Stomach (tissue), 8 donors: ENCODE measurements at regions not wholly inside any gene's neighbourhood (a gene's known extent, or its start where the extent isn't known, plus 50 kb on each side); places are given as distances from the start of the nearest gene placed in this dataset.

ENCODE experiments used
- DNase-seq, 2 donors: peaks; one replicate each; pipeline versions ENCODE4 v3.0.0 to v3.0.0-alpha.2; 2013 to 2019
- H3K27ac ChIP-seq, 5 donors: fragments of 200-600 bp in 4 of 5; sonication (generic) in 4 of 5; one replicate each; pipeline ENCODE4 v1.5.1; 2013 to 2019; ENCODE audit warnings: mild to moderate bottlenecking in 1 of 5, moderate library complexity in 1 of 5
- H3K27me3 ChIP-seq, 3 donors: fragments of 200-600 bp; sonication (generic); one replicate each; pipeline ENCODE4 v1.5.1; 2017 to 2019; ENCODE audit warnings: mixed run types in 1 of 3
- H3K36me3 ChIP-seq, 4 donors: fragments of 200-600 bp; sonication (generic); 1 replicate in 3 of 4; 2 replicates in 1 of 4; pipeline ENCODE4 v1.5.1; 2016 to 2019
- H3K4me1 ChIP-seq, 4 donors: fragments of 200-600 bp; sonication (generic); one replicate each; pipeline ENCODE4 v1.5.1; 2016 to 2019
- H3K4me3 ChIP-seq, 4 donors: fragments of 200-600 bp; sonication (generic) in 3 of 4; one replicate each; pipeline ENCODE4 v1.5.1; 2016 to 2019; ENCODE audit warnings: mild to moderate bottlenecking in 1 of 4
- H3K9me3 ChIP-seq, 4 donors: fragments of 200-600 bp; sonication (generic); one replicate each; pipeline ENCODE4 v1.5.1; 2016 to 2019
- EP300 ChIP-seq: sonication (generic); formaldehyde crosslinking; IDR thresholded peaks from one replicate; pipeline ENCODE4 v1.6.1; 2017; ENCODE audit warnings: antibody characterized with exemption
- POLR2A ChIP-seq, 4 donors: fragments of 450-650 bp; IDR thresholded peaks; one replicate each; pipeline ENCODE4 v1.6.1; 2016; ENCODE audit warnings: antibody characterized with exemption in 4 of 4, control low read depth in 2 of 4, mild to moderate bottlenecking in 1 of 4, moderate library complexity in 1 of 4
- POLR2AphosphoS5 ChIP-seq, 3 donors: sonication (generic); formaldehyde crosslinking; IDR thresholded peaks; one replicate each; pipeline ENCODE4 v1.6.1; 2016; ENCODE audit warnings: antibody characterized with exemption in 3 of 3
- WGBS, 5 donors: extraction: QIAGEN DNeasy Blood & Tissue Kit in 3 of 5; methylation state at CpG; one replicate each; pipeline versions ENCODE4 v1.1.5 to v1.1.7; 2013 to 2018; 5-methylcytosine and 5-hydroxymethylcytosine counted together
- intact Hi-C: fragments of 100-400 bp; cut with DNase I; formaldehyde crosslinking; loops from one replicate; pipeline ENCODE4 v1.15.1; 2023; ENCODE audit warnings: low total_unique reads
- TF ChIP-seq, protein P1 (sequence below), 7 experiments: fragments of 450-650 bp in 4 of 7; fragments of 200-600 bp in 3 of 7; sonication (generic) in 3 of 7; IDR thresholded peaks; one replicate each; pipeline ENCODE4 v1.5.1; 2016 to 2019; ENCODE audit warnings: antibody characterized with exemption in 7 of 7, control low read depth in 2 of 7, mild to moderate bottlenecking in 1 of 7
- donor health status: healthy with polysubstance abuse.
- donor health status: Bipolar disorder and iron deficiency.
- donor health status: healthy.

GRCh38 chr15:66865622-66866611 lies 163.9 kb downstream of the SMAD6 start:
- no peak for TF ChIP-seq EP300
- no peak for TF ChIP-seq POLR2A (IDR thresholded peaks at IDR 0.05)
- TF ChIP-seq, protein P1, sequence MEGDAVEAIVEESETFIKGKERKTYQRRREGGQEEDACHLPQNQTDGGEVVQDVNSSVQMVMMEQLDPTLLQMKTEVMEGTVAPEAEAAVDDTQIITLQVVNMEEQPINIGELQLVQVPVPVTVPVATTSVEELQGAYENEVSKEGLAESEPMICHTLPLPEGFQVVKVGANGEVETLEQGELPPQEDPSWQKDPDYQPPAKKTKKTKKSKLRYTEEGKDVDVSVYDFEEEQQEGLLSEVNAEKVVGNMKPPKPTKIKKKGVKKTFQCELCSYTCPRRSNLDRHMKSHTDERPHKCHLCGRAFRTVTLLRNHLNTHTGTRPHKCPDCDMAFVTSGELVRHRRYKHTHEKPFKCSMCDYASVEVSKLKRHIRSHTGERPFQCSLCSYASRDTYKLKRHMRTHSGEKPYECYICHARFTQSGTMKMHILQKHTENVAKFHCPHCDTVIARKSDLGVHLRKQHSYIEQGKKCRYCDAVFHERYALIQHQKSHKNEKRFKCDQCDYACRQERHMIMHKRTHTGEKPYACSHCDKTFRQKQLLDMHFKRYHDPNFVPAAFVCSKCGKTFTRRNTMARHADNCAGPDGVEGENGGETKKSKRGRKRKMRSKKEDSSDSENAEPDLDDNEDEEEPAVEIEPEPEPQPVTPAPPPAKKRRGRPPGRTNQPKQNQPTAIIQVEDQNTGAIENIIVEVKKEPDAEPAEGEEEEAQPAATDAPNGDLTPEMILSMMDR (IDR thresholded peaks at IDR 0.05) = no peak
- TF ChIP-seq POLR2AphosphoS5 (IDR thresholded peaks at IDR 0.05) = no peak
- Histone ChIP-seq H3K36me3 (peaks cover 0 to 4% (median 0%) of the 10 kb centered on the region in 4 donors), H3K4me1 (peaks cover 0 to 9% (median 4%) of the 10 kb centered on the region in 4 donors), H3K9me3 (no peaks in the 10 kb centered on the region), H3K4me3 (no peak overlapping the region), H3K27me3 (no peaks in the 10 kb centered on the region), H3K27ac (no peak overlapping the region)
- 80 to 87% (median 84%) methylated on average over 15 of the region's 15 CpGs for WGBS, 5 donors
- intact Hi-C loops = no loop called here
- DNase-seq = peak; percentile 24 to 69

GRCh38 chr15:66866656-66867055 lies 164.6 kb downstream of the SMAD6 start:
- no peak for TF ChIP-seq EP300
- no peak for TF ChIP-seq POLR2A (IDR thresholded peaks at IDR 0.05)
- no peak for TF ChIP-seq POLR2AphosphoS5 (IDR thresholded peaks at IDR 0.05)
- TF ChIP-seq, protein P1 (IDR thresholded peaks at IDR 0.05) = no peak
- intact Hi-C loops = no loop called here
- Histone ChIP-seq H3K27ac (no peak overlapping the region), H3K9me3 (no peaks in the 10 kb centered on the region), H3K4me3 (no peak overlapping the region), H3K36me3 (peaks cover 0 to 4% (median 0%) of the 10 kb centered on the region in 4 donors), H3K27me3 (no peaks in the 10 kb centered on the region), H3K4me1 (peaks cover 0 to 9% (median 4%) of the 10 kb centered on the region in 4 donors)
- no peak for DNase-seq
- WGBS, 5 donors = 79 to 93% (median 89%) methylated on average over 6 of the region's 6 CpGs

DNA sequence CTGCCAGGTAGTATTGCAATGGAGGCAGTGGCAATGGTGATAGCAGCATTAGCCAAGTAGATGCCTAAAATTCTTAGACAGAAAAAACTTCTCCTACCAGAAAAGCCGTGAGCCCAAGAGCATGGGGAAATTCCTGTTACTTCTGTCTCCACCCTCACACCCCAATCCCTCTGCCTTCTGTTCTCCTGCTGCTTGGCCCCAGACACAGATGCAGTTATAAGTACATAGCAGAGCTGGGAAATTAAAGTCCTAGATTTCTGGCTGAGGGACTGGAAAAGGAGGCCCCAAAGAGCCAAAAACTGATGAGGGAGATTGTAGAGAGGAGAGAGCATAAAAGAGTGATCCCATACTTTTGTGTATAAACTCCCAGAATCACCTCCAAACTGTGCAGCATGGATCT lies 166.9 kb downstream of the SMAD6 start:
- Histone ChIP-seq H3K27me3 (no peaks in the 10 kb centered on the region), H3K36me3 (peaks cover 0 to 4% (median 0%) of the 10 kb centered on the region in 4 donors), H3K4me1 (no peaks in the 10 kb centered on the region), H3K4me3 (no peak overlapping the region), H3K9me3 (no peaks in the 10 kb centered on the region), H3K27ac (no peak overlapping the region)
- no peak for TF ChIP-seq EP300
- TF ChIP-seq POLR2AphosphoS5 (IDR thresholded peaks at IDR 0.05) = no peak
- no peak for TF ChIP-seq POLR2A (IDR thresholded peaks at IDR 0.05)
- TF ChIP-seq, protein P1 (IDR thresholded peaks at IDR 0.05) = no peak
- 50 to 82% (median 61%) methylated on average over 1 of the region's 1 CpG for WGBS, 5 donors
- no peak for DNase-seq
- intact Hi-C loops = no loop called here

DNA sequence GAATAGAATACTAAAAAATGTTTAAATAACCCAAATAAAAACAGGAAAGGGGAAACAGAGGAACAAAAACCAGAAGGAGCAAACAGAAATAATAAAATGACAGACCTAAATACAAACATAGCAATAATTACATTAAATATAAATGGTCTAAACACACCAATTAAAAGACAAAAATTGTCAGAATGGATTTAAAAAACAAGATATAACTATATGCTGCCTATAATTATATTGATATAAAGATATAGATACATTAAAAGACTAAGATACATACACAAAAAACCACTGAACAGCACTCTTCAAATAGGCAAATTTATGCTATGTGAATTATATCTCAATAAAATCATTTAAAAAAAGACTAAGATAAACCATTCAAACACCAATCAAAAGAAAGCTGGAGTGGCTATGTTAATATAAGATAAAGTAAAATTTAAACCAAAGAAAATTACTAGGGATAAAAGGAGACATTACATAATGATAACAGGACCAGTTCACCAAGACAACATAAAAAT lies 168.9 kb downstream of the SMAD6 start:
- TF ChIP-seq EP300 (no peak), POLR2A (IDR thresholded peaks at IDR 0.05) (no peak), POLR2AphosphoS5 (IDR thresholded peaks at IDR 0.05) (no peak)
- TF ChIP-seq, protein P1 (IDR thresholded peaks at IDR 0.05) = no peak
- Histone ChIP-seq H3K27me3 (no peaks in the 10 kb centered on the region), H3K9me3 (no peaks in the 10 kb centered on the region), H3K36me3 (peaks cover 0 to under 1% (median 0%) of the 10 kb centered on the region in 4 donors), H3K27ac (no peak overlapping the region), H3K4me3 (no peak overlapping the region), H3K4me1 (no peaks in the 10 kb centered on the region)
- DNase-seq = no peak
- intact Hi-C loops = no loop called here
